ENCODE measurements at regions not wholly inside any gene's neighbourhood (a gene's known extent, or its start where the extent isn't known, plus 50 kb on each side); places are given as distances from the start of the nearest gene placed in this dataset.

DNA sequence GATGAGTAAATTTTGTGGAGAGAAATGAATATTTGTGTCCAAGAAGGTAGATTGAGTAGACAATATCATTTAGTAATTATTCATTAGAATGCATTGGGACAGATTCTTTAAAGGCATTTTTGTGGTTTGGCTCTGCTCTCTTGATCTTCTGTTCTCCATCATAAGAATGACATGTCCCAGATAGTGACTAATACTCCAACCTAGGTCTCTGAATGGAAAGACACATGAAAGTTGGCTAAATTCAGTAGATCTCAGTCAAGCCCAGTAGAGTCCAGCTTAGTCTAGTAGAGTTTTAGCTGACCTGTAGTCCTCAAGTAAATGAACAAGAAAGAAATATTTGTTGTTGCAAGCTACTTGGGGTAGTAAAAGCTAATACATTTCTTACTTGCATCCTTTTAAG is 61.8 kb upstream of the DNAH14 start:
- TF ChIP-seq EZH2 (IDR thresholded peaks at IDR 0.05; ENCODE audit: low read depth, unreplicated experiment) (no peak), POLR2AphosphoS5 (IDR thresholded peaks at IDR 0.05; ENCODE audit: low read depth) (no peak), JUNB (IDR thresholded peaks at IDR 0.05; ENCODE audit: unreplicated experiment) (no peak), ZNF114 (CRISPR knock-in tag; IDR thresholded peaks at IDR 0.05) (no peak), CREB1 (CRISPR knock-in tag; IDR thresholded peaks at IDR 0.05; ENCODE audit: low read depth) (no peak), EZH2phosphoT487 (IDR thresholded peaks at IDR 0.05; ENCODE audit: unreplicated experiment) (no peak)
- TF ChIP-seq, protein P1, sequence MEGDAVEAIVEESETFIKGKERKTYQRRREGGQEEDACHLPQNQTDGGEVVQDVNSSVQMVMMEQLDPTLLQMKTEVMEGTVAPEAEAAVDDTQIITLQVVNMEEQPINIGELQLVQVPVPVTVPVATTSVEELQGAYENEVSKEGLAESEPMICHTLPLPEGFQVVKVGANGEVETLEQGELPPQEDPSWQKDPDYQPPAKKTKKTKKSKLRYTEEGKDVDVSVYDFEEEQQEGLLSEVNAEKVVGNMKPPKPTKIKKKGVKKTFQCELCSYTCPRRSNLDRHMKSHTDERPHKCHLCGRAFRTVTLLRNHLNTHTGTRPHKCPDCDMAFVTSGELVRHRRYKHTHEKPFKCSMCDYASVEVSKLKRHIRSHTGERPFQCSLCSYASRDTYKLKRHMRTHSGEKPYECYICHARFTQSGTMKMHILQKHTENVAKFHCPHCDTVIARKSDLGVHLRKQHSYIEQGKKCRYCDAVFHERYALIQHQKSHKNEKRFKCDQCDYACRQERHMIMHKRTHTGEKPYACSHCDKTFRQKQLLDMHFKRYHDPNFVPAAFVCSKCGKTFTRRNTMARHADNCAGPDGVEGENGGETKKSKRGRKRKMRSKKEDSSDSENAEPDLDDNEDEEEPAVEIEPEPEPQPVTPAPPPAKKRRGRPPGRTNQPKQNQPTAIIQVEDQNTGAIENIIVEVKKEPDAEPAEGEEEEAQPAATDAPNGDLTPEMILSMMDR (conservative IDR thresholded peaks at IDR 0.05; ENCODE audit: low read depth in 2 of 2): no peak
- TF ChIP-seq, protein P2, sequence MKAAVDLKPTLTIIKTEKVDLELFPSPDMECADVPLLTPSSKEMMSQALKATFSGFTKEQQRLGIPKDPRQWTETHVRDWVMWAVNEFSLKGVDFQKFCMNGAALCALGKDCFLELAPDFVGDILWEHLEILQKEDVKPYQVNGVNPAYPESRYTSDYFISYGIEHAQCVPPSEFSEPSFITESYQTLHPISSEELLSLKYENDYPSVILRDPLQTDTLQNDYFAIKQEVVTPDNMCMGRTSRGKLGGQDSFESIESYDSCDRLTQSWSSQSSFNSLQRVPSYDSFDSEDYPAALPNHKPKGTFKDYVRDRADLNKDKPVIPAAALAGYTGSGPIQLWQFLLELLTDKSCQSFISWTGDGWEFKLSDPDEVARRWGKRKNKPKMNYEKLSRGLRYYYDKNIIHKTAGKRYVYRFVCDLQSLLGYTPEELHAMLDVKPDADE (IDR thresholded peaks at IDR 0.05): no peak
- TF ChIP-seq, protein P3, sequence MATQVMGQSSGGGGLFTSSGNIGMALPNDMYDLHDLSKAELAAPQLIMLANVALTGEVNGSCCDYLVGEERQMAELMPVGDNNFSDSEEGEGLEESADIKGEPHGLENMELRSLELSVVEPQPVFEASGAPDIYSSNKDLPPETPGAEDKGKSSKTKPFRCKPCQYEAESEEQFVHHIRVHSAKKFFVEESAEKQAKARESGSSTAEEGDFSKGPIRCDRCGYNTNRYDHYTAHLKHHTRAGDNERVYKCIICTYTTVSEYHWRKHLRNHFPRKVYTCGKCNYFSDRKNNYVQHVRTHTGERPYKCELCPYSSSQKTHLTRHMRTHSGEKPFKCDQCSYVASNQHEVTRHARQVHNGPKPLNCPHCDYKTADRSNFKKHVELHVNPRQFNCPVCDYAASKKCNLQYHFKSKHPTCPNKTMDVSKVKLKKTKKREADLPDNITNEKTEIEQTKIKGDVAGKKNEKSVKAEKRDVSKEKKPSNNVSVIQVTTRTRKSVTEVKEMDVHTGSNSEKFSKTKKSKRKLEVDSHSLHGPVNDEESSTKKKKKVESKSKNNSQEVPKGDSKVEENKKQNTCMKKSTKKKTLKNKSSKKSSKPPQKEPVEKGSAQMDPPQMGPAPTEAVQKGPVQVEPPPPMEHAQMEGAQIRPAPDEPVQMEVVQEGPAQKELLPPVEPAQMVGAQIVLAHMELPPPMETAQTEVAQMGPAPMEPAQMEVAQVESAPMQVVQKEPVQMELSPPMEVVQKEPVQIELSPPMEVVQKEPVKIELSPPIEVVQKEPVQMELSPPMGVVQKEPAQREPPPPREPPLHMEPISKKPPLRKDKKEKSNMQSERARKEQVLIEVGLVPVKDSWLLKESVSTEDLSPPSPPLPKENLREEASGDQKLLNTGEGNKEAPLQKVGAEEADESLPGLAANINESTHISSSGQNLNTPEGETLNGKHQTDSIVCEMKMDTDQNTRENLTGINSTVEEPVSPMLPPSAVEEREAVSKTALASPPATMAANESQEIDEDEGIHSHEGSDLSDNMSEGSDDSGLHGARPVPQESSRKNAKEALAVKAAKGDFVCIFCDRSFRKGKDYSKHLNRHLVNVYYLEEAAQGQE (IDR thresholded peaks at IDR 0.05; ENCODE audit: unreplicated experiment): no peak
